Skeletal muscle cell (primary cell): ENCODE measurements at regions not wholly inside any gene's neighbourhood (a gene's known extent, or its start where the extent isn't known, plus 50 kb on each side); places are given as distances from the start of the nearest gene placed in this dataset.

Source experiments
- DNase-seq: peaks from one replicate; pipeline ENCODE4 v3.0.0-alpha.2; 2010; ENCODE audit warnings: low read depth
- H3K4me3 ChIP-seq: 2 replicates; pipeline ENCODE4 v1.5.1; 2011; ENCODE audit warnings: low read depth, mild to moderate bottlenecking, control low read depth, low read length, moderate library complexity

- H3K4me3 ChIP-seq, result no peak overlapping the region
- DNase-seq, result no peak
Measured at GRCh38 chr20:48069596-48069995, 284.3 kb upstream of the SULF2 start.

- H3K4me3 ChIP-seq, result no peak overlapping the region
- DNase-seq, result no peak
Measured at GRCh38 chr20:48066851-48067250, 281.6 kb upstream of the SULF2 start.

- peak; percentile 65 for DNase-seq
- no peak overlapping the region for H3K4me3 ChIP-seq
Measured at GRCh38 chr20:48066246-48066645, 281.0 kb upstream of the SULF2 start.

- no peak overlapping the region for H3K4me3 ChIP-seq
- DNase-seq, result no peak
Measured at GRCh38 chr20:48065833-48066232, 280.6 kb upstream of the SULF2 start.

GRCh38 chr20:48064929-48065328, 279.6 kb upstream of the SULF2 start:
- no peak overlapping the region for H3K4me3 ChIP-seq
- peak; percentile 26 for DNase-seq

- no peak overlapping the region for H3K4me3 ChIP-seq
- no peak for DNase-seq
Measured at GRCh38 chr20:48060841-48061720, 275.8 kb upstream of the SULF2 start.

GRCh38 chr20:48058611-48059559, 273.6 kb upstream of the SULF2 start:
- H3K4me3 ChIP-seq, result no peak overlapping the region
- DNase-seq, result no peak

- no peak for DNase-seq
- H3K4me3 ChIP-seq, result no peak overlapping the region
Measured at GRCh38 chr20:48057739-48058138, 272.5 kb upstream of the SULF2 start.

GRCh38 chr20:48057251-48057650, 272.0 kb upstream of the SULF2 start:
- H3K4me3 ChIP-seq, result no peak overlapping the region
- DNase-seq, result no peak

GRCh38 chr20:48056218-48056617, 270.9 kb upstream of the SULF2 start:
- H3K4me3 ChIP-seq, result no peak overlapping the region
- no peak for DNase-seq

GRCh38 chr20:48054051-48054450, 268.8 kb upstream of the SULF2 start:
- no peak for DNase-seq
- H3K4me3 ChIP-seq, result no peak overlapping the region

GRCh38 chr20:48052475-48052835, 267.2 kb upstream of the SULF2 start:
- DNase-seq, result no peak
- no peak overlapping the region for H3K4me3 ChIP-seq

GRCh38 chr20:48051794-48052474, 266.7 kb upstream of the SULF2 start:
- no peak overlapping the region for H3K4me3 ChIP-seq
- DNase-seq, result no peak

- H3K4me3 ChIP-seq, result no peak overlapping the region
- no peak for DNase-seq
Measured at GRCh38 chr20:48049641-48050040, 264.4 kb upstream of the SULF2 start.

- DNase-seq, result no peak
Measured at GRCh38 chr20:48049171-48049570, 263.9 kb upstream of the SULF2 start.

GRCh38 chr20:48047447-48047846, 262.2 kb upstream of the SULF2 start:
- no peak overlapping the region for H3K4me3 ChIP-seq
- DNase-seq, result no peak

More at GRCh38 chr20:48049171-48049570, 263.9 kb upstream of the SULF2 start:
- H3K4me3 ChIP-seq, result no peak overlapping the region

GRCh38 chr20:48042628-48043027, 257.3 kb upstream of the SULF2 start:
- DNase-seq, result no peak
- H3K4me3 ChIP-seq, result no peak overlapping the region

- no peak for DNase-seq
- H3K4me3 ChIP-seq, result no peak overlapping the region
Measured at GRCh38 chr20:48041078-48041780, 255.9 kb upstream of the SULF2 start.

- H3K4me3 ChIP-seq, result no peak overlapping the region
- no peak for DNase-seq
Measured at GRCh38 chr20:48040491-48040890, 255.2 kb upstream of the SULF2 start.
